ENCODE measurements at regions not wholly inside any gene's neighbourhood (a gene's known extent, or its start where the extent isn't known, plus 50 kb on each side); places are given as distances from the start of the nearest gene placed in this dataset.

DNA sequence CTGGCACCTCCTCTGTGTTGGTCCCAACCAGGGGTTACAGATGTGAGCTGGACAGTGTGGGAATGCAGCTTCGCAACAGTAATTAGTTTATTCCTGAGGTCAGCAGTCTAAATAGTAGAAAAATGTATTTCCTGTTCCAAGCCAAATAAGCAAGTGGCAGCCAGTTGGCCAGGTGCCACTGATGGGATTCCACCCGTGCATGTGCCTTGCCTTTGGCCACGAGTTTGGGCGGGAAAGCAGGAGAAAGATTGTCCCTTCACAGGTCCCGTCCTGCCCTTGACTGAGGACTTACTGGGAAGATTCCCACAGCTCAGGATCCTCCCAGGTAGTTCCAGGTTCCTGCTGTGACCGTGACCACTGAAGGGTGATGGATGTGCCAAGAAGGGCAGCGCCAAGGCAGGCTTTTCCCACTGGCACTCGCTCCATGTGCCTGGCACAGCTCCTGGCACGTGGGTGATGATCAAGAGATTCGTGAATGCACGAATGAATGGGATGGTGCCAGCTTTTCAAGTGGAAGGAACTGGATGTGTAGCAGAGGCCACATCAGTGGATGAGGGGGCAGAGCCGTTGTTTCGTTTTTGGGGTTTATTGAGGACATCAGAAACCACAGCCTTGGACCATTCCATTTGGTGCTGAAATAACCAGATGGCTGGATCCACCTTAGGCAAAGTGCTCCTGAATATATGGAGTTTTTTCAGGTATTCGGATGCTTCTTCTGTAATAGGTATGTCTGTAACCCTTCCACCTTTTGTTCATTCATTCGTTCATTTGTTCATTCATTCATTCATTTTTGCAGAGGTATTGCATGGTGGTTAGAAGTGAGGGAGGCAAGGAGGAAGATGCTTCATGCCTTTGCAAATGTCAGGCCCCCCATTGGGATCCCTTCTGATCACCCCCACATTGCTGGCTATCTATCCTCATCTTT is 62.4 kb upstream of the WNT4 start (continued):
- no peak for TF ChIP-seq REST (IDR thresholded peaks at IDR 0.05; ENCODE audit: unreplicated experiment)
- no peak for TF ChIP-seq ZNF331 (CRISPR knock-in tag; IDR thresholded peaks at IDR 0.05; ENCODE audit: low read depth)
- no peak for TF ChIP-seq ZNF462 (CRISPR knock-in tag; IDR thresholded peaks at IDR 0.05)
- TF ChIP-seq EZH2phosphoT487 (IDR thresholded peaks at IDR 0.05; ENCODE audit: unreplicated experiment), result no peak
- TF ChIP-seq NANOG (IDR thresholded peaks at IDR 0.05; ENCODE audit: borderline replicate concordance), result no peak
- TF ChIP-seq EZH2 (IDR thresholded peaks at IDR 0.05; ENCODE audit: low read depth, unreplicated experiment), result no peak
